B cell (primary cell): ENCODE measurements at regions not wholly inside any gene's neighbourhood (a gene's known extent, or its start where the extent isn't known, plus 50 kb on each side); places are given as distances from the start of the nearest gene placed in this dataset.

Source experiments
- EZH2 ChIP-seq: IDR thresholded peaks from 2 replicates; pipeline ENCODE4 v1.6.1; 2012; ENCODE audit warnings: borderline replicate concordance, low read depth, mild to moderate bottlenecking, moderate library complexity, low read length; ENCODE audit not compliant: insufficient read depth, poor library complexity, severe bottlenecking
- TF ChIP-seq, protein P1 (sequence below): fragments of 200-600 bp; IDR thresholded peaks from one replicate; pipeline ENCODE4 v1.8.0; 2022; ENCODE audit warnings: antibody characterized with exemption, mild to moderate bottlenecking

DNA sequence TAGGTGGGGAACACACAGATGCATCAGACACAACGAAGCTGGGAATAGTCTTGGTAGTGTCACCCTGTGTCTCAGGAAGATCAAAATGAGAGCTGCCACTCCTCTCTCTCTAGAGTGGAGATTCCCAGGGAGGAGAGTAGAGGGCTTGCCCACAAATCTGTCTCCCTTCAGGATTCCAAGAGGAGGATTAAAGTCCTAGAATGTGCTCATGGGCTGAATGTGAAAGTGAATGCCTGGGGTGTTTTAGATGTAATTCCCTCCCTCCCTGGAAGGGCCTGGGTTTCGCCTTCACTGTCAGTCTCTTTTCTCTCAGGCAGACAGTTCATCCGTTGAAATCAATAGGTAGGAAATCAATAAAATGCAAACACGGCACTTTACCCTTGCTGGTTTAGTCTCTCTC, 282.6 kb upstream of the PPARGC1A start:
- TF ChIP-seq, protein P1, sequence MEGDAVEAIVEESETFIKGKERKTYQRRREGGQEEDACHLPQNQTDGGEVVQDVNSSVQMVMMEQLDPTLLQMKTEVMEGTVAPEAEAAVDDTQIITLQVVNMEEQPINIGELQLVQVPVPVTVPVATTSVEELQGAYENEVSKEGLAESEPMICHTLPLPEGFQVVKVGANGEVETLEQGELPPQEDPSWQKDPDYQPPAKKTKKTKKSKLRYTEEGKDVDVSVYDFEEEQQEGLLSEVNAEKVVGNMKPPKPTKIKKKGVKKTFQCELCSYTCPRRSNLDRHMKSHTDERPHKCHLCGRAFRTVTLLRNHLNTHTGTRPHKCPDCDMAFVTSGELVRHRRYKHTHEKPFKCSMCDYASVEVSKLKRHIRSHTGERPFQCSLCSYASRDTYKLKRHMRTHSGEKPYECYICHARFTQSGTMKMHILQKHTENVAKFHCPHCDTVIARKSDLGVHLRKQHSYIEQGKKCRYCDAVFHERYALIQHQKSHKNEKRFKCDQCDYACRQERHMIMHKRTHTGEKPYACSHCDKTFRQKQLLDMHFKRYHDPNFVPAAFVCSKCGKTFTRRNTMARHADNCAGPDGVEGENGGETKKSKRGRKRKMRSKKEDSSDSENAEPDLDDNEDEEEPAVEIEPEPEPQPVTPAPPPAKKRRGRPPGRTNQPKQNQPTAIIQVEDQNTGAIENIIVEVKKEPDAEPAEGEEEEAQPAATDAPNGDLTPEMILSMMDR: no peak
- TF ChIP-seq EZH2: no peak
